CD4-positive, alpha-beta T cell treated with Interferon gamma for 1 hour (primary cell): ENCODE measurements at regions not wholly inside any gene's neighbourhood (a gene's known extent, or its start where the extent isn't known, plus 50 kb on each side); places are given as distances from the start of the nearest gene placed in this dataset.
A peak's percentile ranks its signal among the peaks of the same experiment; 100 is the strongest.
"Not testable (repeated sequence)": the region's sequence is repeated elsewhere in the genome, so short reads cannot be mapped to it uniquely, and the experiment has no call there.

Experiments
- DNase-seq: peaks from one replicate; pipeline ENCODE4 v3.0.0-alpha.2; 2020

DNA sequence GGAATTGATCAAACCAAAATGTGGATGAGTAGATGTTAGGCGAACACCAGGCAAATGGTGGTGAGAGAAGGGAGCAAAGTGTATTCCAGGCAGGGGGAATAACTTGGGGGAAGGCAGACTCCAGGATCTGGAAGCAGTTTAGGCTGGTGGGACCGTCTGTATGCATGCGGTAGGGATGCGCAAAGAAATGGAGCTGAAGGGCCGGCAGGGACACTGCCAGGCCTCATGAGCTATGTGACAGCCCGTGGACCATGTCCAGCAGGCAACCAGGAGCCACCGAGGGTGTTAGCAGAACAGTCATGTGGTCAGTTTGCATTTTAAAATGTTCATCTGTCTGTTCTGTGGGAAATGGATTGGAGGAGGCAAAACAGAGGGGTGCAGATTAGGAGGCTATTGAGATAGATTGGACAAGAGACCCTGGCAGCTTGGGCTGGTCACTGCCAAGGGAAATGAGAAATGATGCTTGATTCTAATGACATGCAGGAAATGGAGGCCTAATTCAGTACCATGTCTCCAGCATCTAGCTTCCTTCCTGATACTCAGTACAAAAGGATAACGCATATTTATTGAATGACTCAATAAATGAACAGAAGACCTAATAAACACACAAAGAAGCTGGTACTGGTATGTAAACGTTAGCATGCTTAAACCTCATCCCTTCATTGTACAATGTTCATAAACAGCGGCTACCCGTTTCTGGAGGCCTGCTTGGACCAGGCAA lies 412.4 kb downstream of the BUD13 start:
- no peak for DNase-seq

DNA sequence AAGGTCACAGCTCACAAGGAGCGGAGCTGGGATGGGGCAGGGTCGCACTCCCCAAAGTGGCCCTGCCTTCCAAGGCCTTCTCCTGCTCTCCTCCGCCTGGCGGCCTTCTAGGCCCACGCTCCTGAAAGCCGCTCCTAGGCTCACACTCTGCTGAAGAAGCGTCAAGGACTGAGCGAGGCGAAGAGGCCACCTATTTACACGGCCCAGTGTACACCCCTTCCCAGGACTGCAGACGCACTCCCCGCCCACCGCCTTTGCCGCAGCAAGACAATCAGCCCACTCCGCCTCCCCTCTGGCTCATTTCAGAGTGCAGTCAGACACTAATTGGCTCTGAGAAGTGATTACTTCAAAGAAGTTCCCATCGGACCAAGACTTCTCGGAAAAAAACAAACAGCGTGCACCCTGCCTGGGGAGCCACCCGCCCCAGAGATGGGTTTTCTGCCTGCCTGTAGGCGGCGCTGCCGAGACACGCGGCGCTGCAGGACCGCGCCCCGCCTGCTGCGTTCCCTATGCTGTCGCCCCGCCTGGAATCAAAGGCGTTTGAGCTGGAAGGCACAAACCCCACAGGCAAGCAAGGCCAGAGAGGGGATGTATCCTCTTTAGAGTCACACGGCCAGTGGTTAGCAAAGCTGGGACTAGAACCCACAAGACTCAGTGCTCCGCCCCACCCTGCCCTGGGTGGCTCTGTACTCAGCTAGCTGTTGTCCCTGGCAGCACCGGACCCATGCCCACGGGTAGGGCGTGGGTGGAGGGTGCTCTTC lies 414.8 kb downstream of the BUD13 start:
- no peak for DNase-seq

DNA sequence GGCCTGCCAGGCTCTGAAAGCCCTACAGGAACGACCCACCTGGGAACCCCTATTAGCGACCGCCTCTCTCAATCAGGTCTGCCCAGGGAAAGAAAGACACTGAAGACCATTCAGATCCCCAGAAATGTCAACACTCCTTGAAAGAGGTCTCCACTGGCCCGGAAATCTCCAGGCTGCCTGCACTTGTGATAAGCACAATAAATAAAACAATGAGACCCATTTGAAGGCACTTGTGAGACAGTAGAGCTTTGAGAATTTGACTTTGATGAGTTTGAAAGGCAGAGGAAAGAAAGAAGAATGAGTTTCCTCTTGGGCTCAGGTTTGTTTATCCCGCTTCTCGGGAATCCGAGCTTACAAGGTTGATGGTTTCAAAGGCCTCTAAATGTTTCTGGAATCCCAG lies 416.3 kb downstream of the BUD13 start:
- no peak for DNase-seq

DNA sequence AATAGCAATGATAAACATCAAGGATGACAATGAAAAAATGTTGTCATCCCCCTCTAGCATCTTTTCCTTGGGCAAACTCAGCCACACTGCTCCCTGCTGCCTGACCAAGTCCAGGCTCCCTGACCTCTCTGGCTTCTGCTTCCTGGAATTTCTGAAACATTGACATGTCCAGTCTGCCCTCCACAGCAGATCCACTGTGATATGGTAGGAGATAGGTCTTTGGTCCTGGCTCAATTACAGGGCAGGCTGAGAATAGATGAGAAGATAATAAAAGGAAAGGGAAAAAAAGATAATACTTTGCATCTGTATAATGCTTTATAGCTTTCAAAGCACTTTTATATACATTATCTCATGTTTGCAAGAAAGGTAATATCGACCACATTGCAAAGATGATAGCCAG lies 417.7 kb downstream of the BUD13 start:
- DNase-seq, result no peak

DNA sequence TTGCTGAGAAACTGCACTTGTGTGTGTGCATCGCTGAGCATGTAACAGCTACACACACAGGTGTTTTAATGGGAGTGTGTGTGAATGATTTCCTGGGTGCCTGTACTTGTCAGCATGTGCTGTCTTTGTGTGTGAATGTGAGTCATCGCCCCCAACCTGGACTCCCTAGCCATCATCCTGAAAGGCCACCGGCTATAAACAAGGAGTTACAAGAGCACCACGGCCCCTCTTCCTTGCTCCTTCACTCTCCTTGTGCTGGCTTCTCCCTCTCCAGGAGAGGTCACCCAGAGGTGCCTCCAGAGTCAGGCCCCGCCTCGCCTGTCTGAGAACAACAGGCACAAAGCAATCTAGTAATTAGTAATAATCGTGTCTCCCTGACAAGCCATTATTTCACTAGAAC lies 419.2 kb downstream of the BUD13 start:
- DNase-seq, result no peak

DNA sequence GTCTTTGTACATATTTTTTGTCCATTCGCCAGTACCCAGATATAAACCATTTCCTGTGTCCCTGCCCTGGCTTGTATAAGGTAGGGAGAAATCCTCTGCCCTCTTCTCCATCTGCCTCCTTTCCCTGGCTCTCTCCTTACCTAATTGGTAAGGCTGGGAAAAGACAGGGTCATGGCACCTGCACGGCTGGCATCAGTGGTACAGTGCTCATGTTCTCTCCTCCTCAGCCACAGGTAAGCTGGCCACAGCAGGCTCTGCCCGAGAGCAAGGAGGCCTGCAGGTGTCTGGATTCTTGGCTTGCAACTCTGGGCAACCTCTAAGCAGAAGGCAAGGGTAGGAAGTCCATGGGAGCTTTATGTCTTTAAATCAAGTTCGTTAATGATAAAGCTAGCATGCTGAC lies 419.9 kb downstream of the BUD13 start:
- DNase-seq, result no peak

DNA sequence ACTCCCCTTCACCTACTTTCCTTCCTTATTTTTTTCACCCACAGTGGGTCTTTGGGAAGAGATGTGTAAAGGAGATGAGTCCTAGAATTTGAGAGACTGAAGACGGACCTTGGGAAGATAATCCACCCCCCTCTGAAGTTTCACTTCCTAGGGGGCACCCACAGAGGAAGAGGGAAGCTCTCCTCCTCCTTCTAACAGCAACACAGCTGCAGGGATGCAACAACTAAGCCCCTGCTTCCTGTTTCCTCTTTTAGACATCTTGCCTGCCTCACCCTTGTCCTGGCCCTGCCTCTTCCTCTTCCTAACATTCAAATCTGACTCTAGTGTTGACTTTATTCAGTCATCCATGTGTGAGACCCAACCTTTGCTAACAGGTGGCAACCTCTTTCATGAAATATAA lies 424.6 kb downstream of the BUD13 start:
- peak; percentile 20 for DNase-seq

GRCh38 chr11:116345575-116345974 lies 427.2 kb downstream of the BUD13 start:
- DNase-seq, result no peak

DNA sequence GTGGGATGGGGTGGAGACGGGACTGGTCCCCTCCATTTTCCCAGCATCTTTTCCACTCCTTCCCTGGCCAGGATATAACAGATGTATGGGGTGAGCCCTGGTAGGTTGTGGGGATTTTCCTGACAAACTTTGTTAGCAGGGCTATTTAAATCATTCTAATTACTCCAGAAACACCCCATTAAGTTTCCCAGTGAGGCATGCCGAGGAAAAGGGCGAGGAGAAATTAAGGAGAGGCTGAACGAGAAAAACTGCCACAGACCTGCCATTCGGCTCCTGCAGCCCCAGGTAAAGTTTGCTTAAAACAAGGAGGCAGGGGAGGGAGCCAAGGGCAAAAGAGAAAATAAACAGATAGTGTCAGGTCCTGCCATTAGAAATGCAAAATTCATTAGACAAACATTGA lies 428.2 kb downstream of the BUD13 start:
- no peak for DNase-seq

GRCh38 chr11:116343270-116343669 lies 429.5 kb downstream of the BUD13 start:
- DNase-seq, result peak; percentile 4

GRCh38 chr11:116342148-116342547 lies 430.6 kb downstream of the BUD13 start:
- DNase-seq, result no peak

DNA sequence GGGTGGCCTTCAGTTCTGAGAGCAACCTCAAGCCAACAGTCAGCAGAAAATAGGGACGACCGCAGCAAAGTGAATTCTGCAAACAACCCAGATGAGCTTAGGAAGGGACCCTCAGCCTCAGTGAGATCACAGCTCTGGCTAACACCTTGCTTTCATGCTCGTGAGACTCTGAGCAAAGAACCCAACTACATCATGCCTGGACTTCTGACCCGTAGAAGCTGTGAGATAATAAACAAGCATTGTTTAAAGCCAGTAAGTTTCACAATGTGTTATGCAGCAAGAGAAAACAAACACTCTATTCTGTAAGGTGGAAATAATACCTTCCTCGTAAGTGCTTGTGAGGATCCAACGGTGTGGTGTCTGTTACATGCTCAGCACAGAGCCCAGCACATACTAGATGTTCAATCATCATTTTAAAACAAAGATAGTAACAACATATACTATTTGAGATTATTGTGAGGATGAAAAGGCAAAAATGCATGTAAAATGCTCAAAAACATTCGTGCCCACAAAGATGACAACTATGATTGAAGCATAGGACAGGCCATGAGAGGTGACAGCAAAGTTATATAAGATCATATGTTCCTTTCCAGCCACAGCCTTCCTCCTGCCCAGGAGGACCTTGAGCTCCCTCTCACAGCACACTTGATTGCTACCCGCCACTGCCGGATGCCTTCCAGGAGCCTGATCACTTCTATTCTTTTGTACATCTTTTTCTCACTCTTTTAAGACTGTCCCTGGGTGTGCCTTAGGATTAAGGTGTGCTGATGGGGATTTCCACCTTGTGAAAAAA lies 433.3 kb downstream of the BUD13 start:
- DNase-seq, result no peak

DNA sequence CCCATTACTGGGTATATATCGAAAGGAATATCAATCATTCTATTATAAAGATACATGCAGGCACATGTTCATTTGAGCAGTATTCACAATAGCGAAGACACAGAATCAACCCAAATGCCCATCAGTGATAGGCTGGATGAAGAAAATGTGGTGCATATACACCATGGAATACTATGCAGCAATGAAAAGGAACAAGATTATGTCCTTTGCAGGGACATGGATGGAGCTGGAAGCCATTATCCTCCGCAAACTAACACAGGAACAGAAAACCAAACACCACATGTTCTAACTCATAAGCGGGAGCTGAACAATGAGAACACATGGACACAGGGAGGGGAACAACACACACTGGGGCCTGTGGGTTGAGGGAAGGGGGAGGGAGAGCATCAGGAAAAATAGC lies 434.3 kb downstream of the BUD13 start:
- DNase-seq, result not testable (repeated sequence)

- no peak for DNase-seq
These were observed 436.2 kb downstream of the BUD13 start for GRCh38 chr11:116336540-116336939.

DNA sequence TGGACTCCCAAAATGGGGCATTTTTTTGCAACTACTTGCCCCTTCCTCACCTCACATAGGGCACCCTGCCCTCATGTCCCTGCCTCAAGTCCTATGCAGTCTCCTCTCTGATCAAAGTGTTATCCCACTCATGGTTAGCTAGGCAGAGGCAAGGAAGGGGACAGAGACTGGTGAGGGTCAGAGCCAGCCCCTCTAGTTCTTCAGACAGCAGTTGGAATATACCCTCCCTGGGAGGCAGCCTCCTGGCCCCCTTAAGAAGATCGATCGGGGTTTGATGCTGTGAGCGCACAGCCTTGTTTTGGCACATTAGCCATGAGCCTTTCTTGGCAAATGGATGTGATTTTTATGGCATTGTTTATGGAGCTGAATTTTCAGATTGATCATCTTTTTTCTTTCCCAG lies 436.9 kb downstream of the BUD13 start:
- DNase-seq, result no peak

DNA sequence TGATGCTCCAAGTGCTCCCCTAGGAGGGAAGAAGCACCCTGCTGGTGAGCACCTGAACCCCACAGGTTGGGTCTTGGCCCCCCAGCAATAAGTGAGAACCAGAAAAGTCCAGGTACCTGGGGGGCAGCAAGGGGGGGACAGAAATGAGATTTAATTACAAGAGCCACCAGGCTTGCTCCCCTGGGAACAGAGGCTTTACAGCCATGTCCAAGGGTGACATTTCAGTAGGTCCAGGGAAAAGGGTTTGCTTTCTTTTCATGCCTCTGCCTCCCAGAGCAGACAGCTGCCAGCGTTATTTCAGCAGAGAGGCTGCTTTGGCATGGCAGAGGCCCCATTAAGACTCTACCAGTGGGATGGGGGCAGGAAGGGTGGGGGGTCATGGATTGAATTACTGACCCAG lies 437.7 kb downstream of the BUD13 start:
- no peak for DNase-seq

- no peak for DNase-seq
These were observed 438.2 kb downstream of the BUD13 start for GRCh38 chr11:116334596-116334995.

- no peak for DNase-seq
These were observed 439.7 kb downstream of the BUD13 start for GRCh38 chr11:116333001-116333535.

- DNase-seq, result no peak
These were observed 440.4 kb downstream of the BUD13 start for GRCh38 chr11:116332391-116332790.

DNA sequence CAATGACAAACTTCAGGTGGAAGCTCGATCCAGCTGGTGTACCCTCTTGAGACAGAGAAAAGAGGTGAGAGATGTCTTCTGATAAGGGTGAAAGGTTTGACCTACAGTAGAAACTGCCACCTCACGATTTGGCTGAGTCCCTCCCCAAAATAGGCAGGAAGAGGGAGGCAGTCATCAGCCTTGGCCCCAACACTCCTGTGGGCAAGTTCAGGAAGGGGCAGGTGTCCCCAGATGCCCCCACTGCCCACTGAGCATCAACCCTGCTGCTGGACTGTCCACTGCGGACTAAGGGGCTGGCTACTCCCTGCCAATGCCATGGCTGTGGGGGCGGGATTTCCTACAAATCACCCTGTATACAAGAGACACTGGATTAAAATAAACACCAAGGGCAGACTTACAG lies 441.4 kb downstream of the BUD13 start:
- DNase-seq, result no peak

DNA sequence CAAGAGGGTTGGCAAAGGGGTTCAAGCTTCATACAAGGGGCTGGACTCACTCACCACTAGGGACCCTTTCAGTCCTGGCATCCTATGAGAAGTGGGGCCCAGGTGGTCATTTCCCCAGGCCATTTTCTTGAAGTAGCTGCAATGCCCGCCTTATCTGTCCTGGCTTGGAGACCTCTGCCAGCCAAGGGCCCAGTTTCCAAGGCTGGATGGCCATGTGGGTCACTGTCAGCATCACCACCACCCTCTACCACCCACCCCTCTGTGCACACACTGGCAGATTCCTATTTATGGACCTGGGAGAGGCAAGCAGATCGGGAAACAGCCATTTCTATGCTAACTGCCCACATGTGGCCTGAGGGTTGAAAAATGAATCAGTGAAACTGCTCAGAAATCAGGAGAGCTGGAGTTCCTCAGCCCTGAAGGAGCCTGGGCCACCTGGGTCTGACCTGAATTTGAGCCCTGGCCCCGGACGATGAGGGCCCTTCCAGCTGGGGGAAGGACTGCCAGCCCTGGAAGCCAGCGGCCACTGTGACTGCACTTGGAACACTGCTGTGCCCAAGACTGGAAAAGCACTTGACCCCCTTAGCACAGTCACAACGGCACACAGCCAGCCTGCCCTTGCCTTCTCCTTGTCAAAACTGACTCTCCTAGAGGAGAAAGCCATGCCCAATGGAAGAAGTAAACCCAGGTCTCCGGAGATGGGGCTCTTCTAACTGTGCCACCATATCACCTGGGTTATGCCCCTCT lies 442.2 kb downstream of the BUD13 start:
- DNase-seq, result no peak

DNA sequence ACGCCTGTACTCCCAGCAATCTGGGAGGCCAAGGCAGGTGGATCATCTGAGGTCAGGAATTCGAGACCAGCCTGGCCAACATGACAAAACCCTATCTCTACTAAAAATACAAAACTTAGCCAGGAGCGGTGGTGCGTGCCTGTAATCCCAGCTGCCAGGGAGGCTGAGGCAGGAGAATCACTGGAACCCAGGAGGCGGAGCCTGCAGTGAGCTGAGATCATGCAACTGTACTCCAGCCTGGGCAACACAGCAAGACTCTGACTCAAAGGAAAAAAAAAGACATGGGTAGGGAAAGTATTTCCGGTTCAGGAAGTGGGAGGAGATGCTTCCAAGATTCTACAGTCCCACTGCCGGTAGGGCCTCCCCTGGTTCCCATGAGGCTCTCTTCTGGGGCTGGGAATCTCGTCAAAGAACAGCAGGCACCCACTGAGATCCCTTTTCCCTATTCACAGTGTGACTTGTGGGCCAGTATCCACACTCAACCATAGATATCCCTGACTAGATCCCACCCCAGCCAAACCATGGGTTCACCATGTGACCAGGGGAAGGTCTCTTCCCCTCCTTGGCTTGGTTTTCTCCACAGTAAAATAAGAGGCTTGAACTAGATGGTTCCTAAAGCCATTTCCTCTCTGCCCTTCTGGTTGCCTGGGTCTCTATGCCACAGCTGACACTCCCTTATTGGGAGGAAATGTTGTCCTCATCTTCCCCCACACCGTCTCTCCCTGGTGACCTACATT lies 443.3 kb downstream of the BUD13 start:
- DNase-seq, result no peak
